ENCODE measurements at regions not wholly inside any gene's neighbourhood (a gene's known extent, or its start where the extent isn't known, plus 50 kb on each side); places are given as distances from the start of the nearest gene placed in this dataset.

- DNase-seq = no peak
Measured at GRCh38 chr3:30225021-30225420, 381.4 kb upstream of the TGFBR2 start.

GRCh38 chr3:30226601-30227151 lies 379.7 kb upstream of the TGFBR2 start:
- no peak for DNase-seq

GRCh38 chr3:30227571-30228301 lies 378.7 kb upstream of the TGFBR2 start:
- DNase-seq = peak; percentile 82

GRCh38 chr3:30228302-30228631 lies 378.1 kb upstream of the TGFBR2 start:
- DNase-seq = no peak

- DNase-seq = peak; percentile 83
Measured at GRCh38 chr3:30231277-30232141, 374.9 kb upstream of the TGFBR2 start.

- DNase-seq = peak; percentile 58
Measured at GRCh38 chr3:30232142-30232541, 374.3 kb upstream of the TGFBR2 start.

GRCh38 chr3:30233913-30234646 lies 372.3 kb upstream of the TGFBR2 start:
- DNase-seq = no peak

- no peak for DNase-seq
Measured at GRCh38 chr3:30236011-30236410, 370.4 kb upstream of the TGFBR2 start.

GRCh38 chr3:30241721-30242120 lies 364.7 kb upstream of the TGFBR2 start:
- no peak for DNase-seq

- no peak for DNase-seq
Measured at GRCh38 chr3:30245858-30246622, 360.4 kb upstream of the TGFBR2 start.

- DNase-seq = no peak
Measured at GRCh38 chr3:30248423-30248822, 358.0 kb upstream of the TGFBR2 start.

- DNase-seq = no peak
Measured at GRCh38 chr3:30252474-30252873, 353.9 kb upstream of the TGFBR2 start.

GRCh38 chr3:30253832-30254231 lies 352.6 kb upstream of the TGFBR2 start:
- no peak for DNase-seq

- no peak for DNase-seq
Measured at GRCh38 chr3:30256474-30256873, 349.9 kb upstream of the TGFBR2 start.

- DNase-seq = no peak
Measured at GRCh38 chr3:30258426-30259392, 347.7 kb upstream of the TGFBR2 start.

- DNase-seq = no peak
Measured at GRCh38 chr3:30259730-30260129, 346.7 kb upstream of the TGFBR2 start.

- no peak for DNase-seq
Measured at GRCh38 chr3:30260762-30261161, 345.6 kb upstream of the TGFBR2 start.

GRCh38 chr3:30263238-30263924 lies 343.0 kb upstream of the TGFBR2 start:
- no peak for DNase-seq

GRCh38 chr3:30263925-30264313 lies 342.5 kb upstream of the TGFBR2 start:
- no peak for DNase-seq

- DNase-seq = no peak
Measured at GRCh38 chr3:30266524-30266923, 339.9 kb upstream of the TGFBR2 start.

GRCh38 chr3:30268288-30268687 lies 338.1 kb upstream of the TGFBR2 start:
- no peak for DNase-seq

All from dermis blood vessel endothelial cell (primary cell).